IMR-90 (cell line): ENCODE measurements at regions not wholly inside any gene's neighbourhood (a gene's known extent, or its start where the extent isn't known, plus 50 kb on each side); places are given as distances from the start of the nearest gene placed in this dataset.
A peak's percentile ranks its signal among the peaks of the same experiment; 100 is the strongest.

Experiments used
- ATAC-seq: fragments of 200-7000 bp; cut with Tn5 transposase; 2 replicates; pipeline ENCODE4 v1.9.1; 2020; ENCODE audit warnings: low read depth, mild to moderate bottlenecking, moderate library complexity
- BruUV-seq: library from RNA; stranded (reverse); fragments of 400-500 nt; replicated peaks from 2 replicates; lab custom pipeline; 2021; lab: Mats Ljungman, UMichigan
- CTCF ChIA-PET: fragments of 300-600 bp; formaldehyde crosslinking; extraction: SDS; loops from one replicate; lab custom pipeline; 2021; ENCODE audit warnings: antibody characterized with exemption; lab: Yijun Ruan, JAX
- POLR2A ChIA-PET: fragments of 300-600 bp; sonication (Branson Sonifier 250); formaldehyde crosslinking; loops from one replicate; lab custom pipeline; 2022; ENCODE audit warnings: antibody characterized with exemption; ENCODE audit not compliant: unreplicated experiment; lab: Charles Lee
- DNase-seq: peaks from one replicate; pipeline ENCODE4 v3.0.0; 2013
- H2AFZ ChIP-seq: replicated peaks from 2 replicates; pipeline ENCODE3; 2013; ENCODE audit warnings: low read length, mild to moderate bottlenecking; ENCODE audit not compliant: poor library complexity
- H2AK5ac ChIP-seq: 2 replicates; pipeline ENCODE4 v1.6.1; 2013; ENCODE audit warnings: low read depth, low read length, inconsistent platforms
- H2AK9ac ChIP-seq: replicated peaks from 2 replicates; pipeline ENCODE3; 2013; ENCODE audit warnings: mild to moderate bottlenecking, low read depth, low read length, moderate library complexity; ENCODE audit not compliant: poor library complexity
- H2BK120ac ChIP-seq: 2 replicates; pipeline ENCODE4 v1.6.1; 2013; ENCODE audit warnings: low read depth, low read length, inconsistent platforms
- H2BK15ac ChIP-seq: 3 replicates; pipeline ENCODE4 v1.6.1; 2013; ENCODE audit warnings: low read depth, low read length, inconsistent platforms
- H2BK20ac ChIP-seq: 2 replicates; pipeline ENCODE4 v1.6.1; 2013; ENCODE audit warnings: low read depth, mild to moderate bottlenecking, inconsistent platforms, low read length, moderate library complexity
- H2BK5ac ChIP-seq: 2 replicates; pipeline ENCODE4 v1.6.1; 2013; ENCODE audit warnings: mild to moderate bottlenecking, low read depth, low read length, inconsistent platforms; ENCODE audit not compliant: poor library complexity, severe bottlenecking
- H3K14ac ChIP-seq: replicated peaks from 2 replicates; pipeline ENCODE4 v1.6.1; 2013; ENCODE audit warnings: low read depth, low read length, inconsistent platforms
- H3K18ac ChIP-seq: 2 replicates; pipeline ENCODE4 v1.6.1; 2013; ENCODE audit warnings: low read depth, low read length, control low read depth
- H3K23ac ChIP-seq: 2 replicates; pipeline ENCODE4 v1.6.1; 2013; ENCODE audit warnings: low read depth, low read length, inconsistent platforms
- H3K27ac ChIP-seq: 2 replicates; pipeline ENCODE4 v1.5.1; 2013; ENCODE audit warnings: mild to moderate bottlenecking, control low read depth, low read length; ENCODE audit not compliant: insufficient read depth
- H3K27me3 ChIP-seq: 2 replicates; pipeline ENCODE4 v1.6.1; 2013; ENCODE audit warnings: low read length; ENCODE audit not compliant: control insufficient read depth, insufficient read depth
- H3K36me3 ChIP-seq: 2 replicates; pipeline ENCODE4 v1.6.1; 2013; ENCODE audit warnings: low read length, mixed read lengths; ENCODE audit not compliant: control insufficient read depth, insufficient read depth
- H3K4ac ChIP-seq: 2 replicates; pipeline ENCODE4 v1.6.1; 2013; ENCODE audit warnings: low read depth, low read length, inconsistent platforms
- H3K4me1 ChIP-seq: 2 replicates; pipeline ENCODE4 v1.6.1; 2013; ENCODE audit warnings: low read length, mixed read lengths; ENCODE audit not compliant: control insufficient read depth, insufficient read depth
- H3K4me2 ChIP-seq: 2 replicates; pipeline ENCODE4 v1.6.1; 2013; ENCODE audit warnings: low read depth, mild to moderate bottlenecking, control low read depth, low read length, moderate library complexity
- H3K4me3 ChIP-seq: 2 replicates; pipeline ENCODE4 v1.5.1; 2013; ENCODE audit warnings: low read depth, mild to moderate bottlenecking, control low read depth, low read length, moderate library complexity; ENCODE audit not compliant: insufficient read depth
- H3K56ac ChIP-seq: 2 replicates; pipeline ENCODE4 v1.6.1; 2013; ENCODE audit warnings: low read length, inconsistent platforms; ENCODE audit not compliant: insufficient read depth; ENCODE audit errors: extremely low read depth
- H3K79me1 ChIP-seq, 2 experiments: 2 replicates each; pipeline ENCODE4 v1.6.1; 2013; ENCODE audit warnings: low read length in 2 of 2, inconsistent platforms in 1 of 2, low read depth in 1 of 2
- H3K9ac ChIP-seq: 2 replicates; pipeline ENCODE4 v1.6.1; 2013; ENCODE audit warnings: low read depth, low read length, control low read depth
- H3K9me1 ChIP-seq: 2 replicates; pipeline ENCODE4 v1.6.1; 2013; ENCODE audit warnings: low read length, inconsistent platforms; ENCODE audit not compliant: insufficient read depth
- H3K9me3 ChIP-seq: 2 replicates; pipeline ENCODE4 v1.6.1; 2013; ENCODE audit warnings: low read length; ENCODE audit not compliant: control insufficient read depth, insufficient read depth
- H4K20me1 ChIP-seq: 2 replicates; pipeline ENCODE4 v1.6.1; 2013; ENCODE audit warnings: low read length, inconsistent platforms; ENCODE audit not compliant: insufficient read depth
- H4K5ac ChIP-seq: 2 replicates; pipeline ENCODE4 v1.6.1; 2013; ENCODE audit warnings: mild to moderate bottlenecking, low read depth, low read length, control low read depth
- H4K8ac ChIP-seq, 2 experiments: 2 replicates each; pipeline ENCODE4 v1.6.1; 2013; ENCODE audit warnings: low read depth in 2 of 2, low read length in 2 of 2, control low read depth in 1 of 2, inconsistent platforms in 1 of 2
- H4K91ac ChIP-seq: 2 replicates; pipeline ENCODE4 v1.6.1; 2013; ENCODE audit warnings: low read depth, low read length, inconsistent platforms; ENCODE audit not compliant: insufficient read depth
- RCOR1 ChIP-seq: IDR thresholded peaks from 2 replicates; pipeline ENCODE4 v1.6.1; 2012; ENCODE audit warnings: mild to moderate bottlenecking, low read length, improper control_type of control experiment; ENCODE audit not compliant: insufficient replicate concordance
- SMC3 ChIP-seq: fragments of 150-350 bp; IDR thresholded peaks from 2 replicates; pipeline ENCODE4 v1.6.1; 2016; ENCODE audit warnings: low read depth, mild to moderate bottlenecking, antibody characterized with exemption, low read length, moderate library complexity
- WGBS, 2 experiments: methylation state at CpG; one replicate each; pipeline versions ENCODE4 v1.1.5 to v1.1.7; 2013; ENCODE audit warnings: missing lambda C conversion rate in 2 of 2; ENCODE audit not compliant: insufficient read length in 1 of 2; ENCODE audit errors: extremely low coverage in 2 of 2; 5-methylcytosine and 5-hydroxymethylcytosine counted together
- dilution Hi-C: fragments of 300-500 bp; cut with HindIII; formaldehyde crosslinking; loops from one replicate; pipeline ENCODE4 v1.14.3; 2018; ENCODE audit warnings: low sequenced_read_pairs; ENCODE audit not compliant: unreplicated experiment
- in situ Hi-C: fragments of 300-500 bp; cut with MboI; formaldehyde crosslinking; loops from 3 replicates; pipeline ENCODE4 v1.14.3; 2019; ENCODE audit warnings: low sequenced_read_pairs, inconsistent platforms, mixed read lengths
- intact Hi-C: fragments of 100-400 bp; cut with micrococcal nuclease; formaldehyde crosslinking; loops from 2 replicates; pipeline ENCODE4 v1.10.0; 2022
- TF ChIP-seq, protein P1 (sequence below): fragments of 150-350 bp; IDR thresholded peaks from 2 replicates; pipeline ENCODE4 v1.6.1; 2017; ENCODE audit warnings: mild to moderate bottlenecking, antibody characterized with exemption, low read length, low read depth

DNA sequence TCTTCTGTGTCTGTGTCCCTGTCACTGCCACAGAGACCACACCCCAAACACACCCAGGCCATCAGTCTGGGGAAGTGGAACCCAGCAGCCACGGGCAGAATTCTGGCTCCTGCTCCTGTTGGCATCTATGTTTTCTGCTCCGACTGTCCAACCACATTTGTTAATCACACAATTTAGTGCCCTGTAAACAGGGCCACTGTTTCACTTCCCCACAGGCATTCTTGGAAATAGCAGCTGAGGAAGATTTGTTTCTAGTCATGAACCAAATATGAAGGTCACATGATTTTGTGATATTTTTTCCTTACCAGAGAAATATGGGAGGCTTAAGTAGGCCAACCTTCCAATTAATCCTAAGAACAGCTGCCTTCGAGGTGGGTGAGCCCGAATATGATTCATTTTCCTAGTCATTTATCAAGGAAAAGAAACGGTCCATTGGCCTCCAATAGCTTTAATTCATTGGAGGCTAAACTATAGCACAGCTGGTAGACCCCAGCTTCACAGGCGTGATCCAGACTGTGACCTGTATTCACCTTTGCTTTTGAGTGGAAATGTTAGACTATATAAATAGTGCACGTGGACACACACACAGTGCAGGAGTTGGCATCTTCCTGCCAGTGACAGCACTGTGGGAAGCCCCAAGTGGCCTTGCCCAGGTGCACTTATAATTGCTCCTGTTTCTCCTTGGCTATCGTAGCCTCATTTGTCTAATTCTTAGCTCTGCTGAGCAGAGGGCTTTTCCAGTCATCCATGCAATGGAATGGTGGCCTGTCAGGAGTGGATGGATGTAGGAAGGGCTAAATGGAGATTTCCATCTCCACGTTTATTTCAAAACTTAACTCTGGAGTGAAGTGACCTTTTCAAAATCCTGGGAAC, 267.9 kb downstream of the LPIN1 start:
- Histone ChIP-seq H2BK20ac (no peak overlapping the region; the same call in 1 of the 2 replicates), H3K9ac (no peak overlapping the region), H4K8ac (peak overlapping the region in 1 of 2 experiments; percentile 13; a peak in 1 of 4 replicates), H3K9me1 (no peaks in the 10 kb centered on the region; the same call in 1 of the 2 replicates), H3K56ac (no peak overlapping the region), H3K27ac (peak overlapping the region; percentile 15; the same call in 1 of the 2 replicates), H3K4me2 (no peak overlapping the region; the same call in 1 of the 2 replicates), H2AK9ac (no peak overlapping the region), H3K36me3 (no peaks in the 10 kb centered on the region), H3K23ac (no peak overlapping the region), H3K4ac (peak overlapping the region; percentile 27), H3K4me3 (no peak overlapping the region), H3K9me3 (no peaks in the 10 kb centered on the region), H4K5ac (peak overlapping the region; percentile 76; the same call in 1 of the 2 replicates), H3K4me1 (peaks cover 6% of the 10 kb centered on the region), H2BK120ac (no peak overlapping the region; the same call in 1 of the 2 replicates), H2AFZ (peak overlapping the region; percentile 47), H2BK5ac (peak overlapping the region; percentile 9), H3K27me3 (no peaks in the 10 kb centered on the region), H3K79me1 (no peaks in the 10 kb centered on the region), H3K14ac (0 out of 2 replicates have a peak overlapping the region, but pooled peaks have one; percentile 12), H2AK5ac (0 out of 2 replicates have a peak overlapping the region, but pooled peaks have one; percentile 28), H4K91ac (no peak overlapping the region), H2BK15ac (no peak overlapping the region; the same call in 2 of the 3 replicates), H3K18ac (peak overlapping the region; percentile 79; the same call in 1 of the 2 replicates), H4K20me1 (no peaks in the 10 kb centered on the region)
- dilution Hi-C loops (no loop called here), in situ Hi-C loops (no loop called here), intact Hi-C loops (loop anchor here (10.0 kb wide), 1 partner anchor 990 kb away; no protein-coding TSS in a partner anchor)
- no TSS peak for BruUV-seq
- no CpG with 5 or more reads among the region's 9 CpGs for WGBS, 2 experiments
- ChIA-PET POLR2A (no interaction called here), CTCF (interaction anchor here (1.0 kb wide), 1 partner anchor 19 kb away, joined by 3 read pairs; no protein-coding TSS in a partner anchor)
- peak; percentile 70 for DNase-seq
- peak; percentile 75 for ATAC-seq
- no peak for TF ChIP-seq SMC3
- no peak for TF ChIP-seq RCOR1
- TF ChIP-seq, protein P1, sequence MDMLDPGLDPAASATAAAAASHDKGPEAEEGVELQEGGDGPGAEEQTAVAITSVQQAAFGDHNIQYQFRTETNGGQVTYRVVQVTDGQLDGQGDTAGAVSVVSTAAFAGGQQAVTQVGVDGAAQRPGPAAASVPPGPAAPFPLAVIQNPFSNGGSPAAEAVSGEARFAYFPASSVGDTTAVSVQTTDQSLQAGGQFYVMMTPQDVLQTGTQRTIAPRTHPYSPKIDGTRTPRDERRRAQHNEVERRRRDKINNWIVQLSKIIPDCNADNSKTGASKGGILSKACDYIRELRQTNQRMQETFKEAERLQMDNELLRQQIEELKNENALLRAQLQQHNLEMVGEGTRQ, result peak; percentile 44; the same call in 1 of the 2 replicates
